HG03354 (cell line): ENCODE measurements at regions not wholly inside any gene's neighbourhood (a gene's known extent, or its start where the extent isn't known, plus 50 kb on each side); places are given as distances from the start of the nearest gene placed in this dataset.

ENCODE experiments used
- ATAC-seq: cut with Tn5 transposase; IDR thresholded peaks from one replicate; pipeline ENCODE4 v1.9.1; 2021; ENCODE audit warnings: mild to moderate bottlenecking; ENCODE audit not compliant: unreplicated experiment, poor library complexity, severe bottlenecking

- ATAC-seq, result no peak
Observed at GRCh38 chr3:83093222-83093572, 1331.8 kb upstream of the GBE1 start.

- ATAC-seq, result no peak
Observed at GRCh38 chr3:83092521-83093221, 1331.2 kb upstream of the GBE1 start.

GRCh38 chr3:83076041-83076440 is 1314.6 kb upstream of the GBE1 start:
- no peak for ATAC-seq

- ATAC-seq, result no peak
Observed at GRCh38 chr3:83074485-83074884, 1313.0 kb upstream of the GBE1 start.

DNA sequence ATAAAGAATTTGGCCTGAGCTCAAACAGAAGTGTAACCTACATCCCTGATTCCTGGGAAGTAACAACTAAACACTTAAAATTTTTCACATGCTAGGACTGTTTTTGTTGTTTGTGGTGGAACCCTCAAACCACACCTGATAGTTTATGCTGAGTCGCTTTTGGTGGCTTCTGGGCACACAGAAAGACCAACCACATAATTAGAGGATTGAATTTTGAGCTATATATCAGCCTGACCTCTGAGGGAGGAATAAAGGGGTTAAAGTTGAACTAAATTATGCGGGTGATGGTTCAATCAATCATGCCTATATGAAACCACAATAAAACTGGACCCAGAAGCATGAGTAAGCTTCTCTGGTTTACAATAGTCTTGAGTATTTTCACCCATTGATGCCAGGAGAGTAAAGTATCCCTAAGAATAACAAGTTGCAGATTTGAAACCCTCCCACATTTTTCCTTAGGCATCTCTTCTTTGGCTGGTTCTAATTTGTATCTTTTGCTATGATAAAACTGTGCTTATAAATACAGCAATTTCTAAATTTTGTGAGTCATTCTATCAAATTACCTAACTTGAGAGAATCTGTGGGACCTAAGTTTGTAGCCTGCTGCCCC is 1304.5 kb upstream of the GBE1 start:
- no peak for ATAC-seq

DNA sequence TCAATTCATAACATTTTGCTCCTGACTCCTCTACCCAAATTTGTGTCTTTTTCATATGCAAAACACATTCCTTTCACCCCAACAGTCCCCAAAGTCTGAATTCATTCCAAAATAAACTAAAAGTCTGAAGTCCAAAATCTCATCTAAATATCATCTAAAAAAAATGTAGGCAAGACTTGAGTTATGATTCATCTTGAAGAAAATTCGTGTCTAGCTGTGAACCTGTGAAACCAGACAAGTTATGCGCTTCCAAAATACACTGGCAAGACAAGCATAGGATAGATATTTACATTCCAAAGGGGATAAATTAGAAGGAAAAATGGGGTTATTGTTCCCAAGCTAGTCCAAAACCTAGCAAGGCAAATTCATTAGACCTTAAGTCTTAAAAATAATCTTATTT is 1302.0 kb upstream of the GBE1 start:
- ATAC-seq, result no peak

DNA sequence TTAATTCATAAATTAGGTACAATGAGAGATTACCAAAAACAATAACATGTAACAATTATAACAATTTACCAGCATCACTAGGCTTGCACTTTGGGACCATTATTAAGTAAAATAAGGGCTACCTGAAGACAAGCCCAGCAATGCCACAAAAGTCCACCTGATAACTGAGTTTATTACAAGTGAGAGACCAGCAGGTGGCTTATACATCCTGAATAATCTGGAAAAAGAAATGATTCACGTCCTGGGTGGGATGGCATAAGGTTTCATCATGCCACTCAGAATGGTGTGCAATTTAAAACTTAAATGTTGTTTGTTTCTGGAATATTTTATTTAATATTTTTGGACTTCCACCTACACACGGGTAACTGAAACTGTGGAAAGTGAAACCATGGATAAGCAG is 1287.1 kb upstream of the GBE1 start:
- ATAC-seq, result no peak

DNA sequence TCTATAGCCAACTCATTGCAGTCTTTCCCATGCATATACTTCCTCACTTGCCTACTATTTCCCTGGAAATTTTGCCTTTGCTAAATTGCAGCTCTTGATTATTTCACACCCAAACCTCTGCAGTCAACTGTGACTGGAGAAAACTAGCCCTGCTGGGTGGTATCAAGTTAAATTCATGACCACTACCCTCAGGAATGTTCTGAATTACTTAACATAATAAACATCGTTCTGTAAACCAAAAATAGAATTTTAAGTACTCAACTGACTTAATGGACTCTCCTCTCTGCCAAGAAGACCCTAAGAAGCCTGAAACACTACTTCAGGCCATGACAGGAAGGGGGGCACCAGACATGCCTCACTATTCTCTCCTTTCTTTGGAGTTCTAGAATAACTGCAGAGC is 1278.0 kb upstream of the GBE1 start:
- no peak for ATAC-seq

DNA sequence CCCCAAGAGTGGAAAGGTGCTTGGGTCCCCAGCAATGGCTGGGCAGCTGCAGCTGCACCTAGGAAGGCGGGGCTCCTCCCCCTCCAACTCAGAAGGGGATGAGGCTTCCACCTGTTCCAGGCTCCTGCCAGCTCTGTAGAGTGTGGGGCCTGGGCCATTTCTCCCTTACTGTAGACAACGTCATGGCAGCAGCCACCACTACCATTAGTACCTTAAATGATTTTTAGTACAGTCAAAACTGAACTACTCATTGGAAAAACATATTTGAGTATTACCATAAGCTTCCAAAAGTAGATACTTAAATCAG is 1274.2 kb upstream of the GBE1 start:
- ATAC-seq, result no peak

DNA sequence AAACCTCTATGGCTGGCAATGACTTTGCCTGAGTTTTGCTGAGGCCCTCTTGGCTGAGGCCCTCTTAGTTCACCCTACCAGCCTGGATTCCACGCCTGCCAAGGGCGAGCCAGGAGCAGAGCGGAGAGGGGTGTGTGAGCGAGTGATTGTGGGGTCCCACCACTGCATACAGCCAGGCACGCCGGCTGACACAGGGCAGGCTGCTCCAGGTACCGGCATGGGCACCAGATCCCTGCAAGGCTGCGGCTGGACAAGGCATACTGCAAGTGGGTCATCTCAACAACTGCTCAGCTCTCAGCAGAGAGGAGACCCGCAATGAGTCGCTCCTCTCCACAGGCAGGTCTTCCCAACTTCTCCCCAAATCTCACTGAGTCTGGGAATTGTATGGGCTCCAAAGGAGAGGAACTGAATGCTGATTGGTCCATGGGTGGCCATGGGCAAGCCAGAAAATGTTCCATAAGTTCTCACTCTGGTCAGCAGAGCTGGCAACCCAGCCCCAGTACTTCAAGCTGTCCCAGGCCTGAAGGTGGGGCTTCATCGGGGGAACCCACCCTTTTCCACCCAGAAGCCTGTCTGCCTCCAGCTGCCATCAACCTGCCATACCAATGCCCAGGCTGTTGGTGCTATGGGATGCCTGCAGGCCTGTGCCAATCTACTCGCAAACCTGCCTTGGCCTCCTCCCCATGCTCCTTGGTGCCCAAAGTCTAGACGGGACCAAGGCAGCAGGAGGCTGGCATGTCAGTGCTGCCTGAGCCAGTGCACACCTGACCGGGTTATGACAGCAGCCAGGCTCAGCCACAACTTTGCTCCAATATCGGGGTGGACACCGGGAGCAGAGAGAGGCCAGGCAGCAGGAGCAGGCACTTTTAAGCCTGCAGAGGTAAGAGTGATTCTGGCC is 1273.6 kb upstream of the GBE1 start:
- no peak for ATAC-seq

GRCh38 chr3:83033133-83033532 is 1271.7 kb upstream of the GBE1 start:
- no peak for ATAC-seq

- ATAC-seq, result no peak
Observed at GRCh38 chr3:83023086-83023485, 1261.6 kb upstream of the GBE1 start.

DNA sequence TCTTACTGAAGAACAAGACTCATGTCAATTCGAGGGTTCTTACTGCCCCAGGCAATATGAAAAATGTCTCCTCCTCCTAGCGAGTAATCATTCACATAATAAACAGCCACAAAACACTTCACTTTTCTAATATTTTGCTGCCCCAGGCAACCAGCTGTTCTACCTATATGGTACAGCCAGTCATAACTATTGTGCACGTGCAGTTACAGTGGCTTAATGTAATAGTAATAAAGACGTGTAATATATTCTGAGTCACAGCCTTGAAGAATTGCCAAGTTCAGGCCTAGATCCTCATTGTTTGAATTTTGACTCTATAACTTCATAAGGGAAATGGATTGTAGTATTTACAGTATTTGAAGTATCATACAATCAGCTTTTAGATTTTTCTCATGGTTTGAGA is 1250.0 kb upstream of the GBE1 start:
- ATAC-seq, result no peak

DNA sequence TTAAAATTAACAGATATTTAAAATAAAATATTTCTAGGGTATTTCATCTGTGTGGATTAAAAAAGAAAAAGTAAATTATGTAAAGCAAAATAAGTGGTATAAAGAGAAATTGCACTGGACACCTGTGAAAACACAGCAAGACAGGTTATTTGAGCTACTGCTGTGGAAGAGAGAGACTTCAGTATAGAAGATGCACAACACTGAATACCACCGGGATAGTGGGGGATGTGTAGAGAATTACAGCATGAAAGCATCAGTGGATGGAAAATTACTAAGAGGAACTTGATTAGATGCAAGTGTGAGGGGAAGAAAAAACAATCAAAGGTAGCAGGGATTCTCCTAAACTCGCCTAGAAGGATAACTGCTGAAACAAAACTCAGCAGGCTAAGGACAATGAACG is 1242.5 kb upstream of the GBE1 start:
- no peak for ATAC-seq

DNA sequence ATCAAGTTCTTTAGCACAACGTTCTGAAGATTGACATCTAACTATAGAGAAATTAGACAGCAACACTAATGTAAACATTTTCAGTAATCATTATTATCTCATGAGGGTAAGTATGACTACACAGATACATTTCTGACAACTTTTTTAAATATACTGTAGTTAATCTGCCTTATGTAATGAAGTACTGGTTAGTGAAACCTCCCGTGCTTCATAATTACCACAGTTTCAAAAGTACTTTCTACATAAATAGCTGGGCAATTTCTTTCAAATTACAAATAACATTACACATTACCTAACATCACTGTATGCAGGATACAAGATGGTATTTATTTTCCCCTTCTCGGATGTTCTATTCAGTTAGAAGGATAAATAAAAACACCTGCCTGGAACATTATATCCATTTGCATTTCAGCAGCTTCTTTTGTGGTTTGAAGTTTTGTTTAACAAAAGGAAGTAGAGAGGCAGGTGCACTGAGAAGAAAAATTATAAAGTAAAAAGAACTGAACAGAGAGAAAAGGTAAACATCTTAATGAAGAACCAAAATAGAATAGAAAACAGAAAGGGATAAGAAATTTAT is 1241.5 kb upstream of the GBE1 start:
- no peak for ATAC-seq

- ATAC-seq, result no peak
Observed at GRCh38 chr3:82999777-83000176, 1238.3 kb upstream of the GBE1 start.

- no peak for ATAC-seq
Observed at GRCh38 chr3:82978368-82978767, 1216.9 kb upstream of the GBE1 start.

DNA sequence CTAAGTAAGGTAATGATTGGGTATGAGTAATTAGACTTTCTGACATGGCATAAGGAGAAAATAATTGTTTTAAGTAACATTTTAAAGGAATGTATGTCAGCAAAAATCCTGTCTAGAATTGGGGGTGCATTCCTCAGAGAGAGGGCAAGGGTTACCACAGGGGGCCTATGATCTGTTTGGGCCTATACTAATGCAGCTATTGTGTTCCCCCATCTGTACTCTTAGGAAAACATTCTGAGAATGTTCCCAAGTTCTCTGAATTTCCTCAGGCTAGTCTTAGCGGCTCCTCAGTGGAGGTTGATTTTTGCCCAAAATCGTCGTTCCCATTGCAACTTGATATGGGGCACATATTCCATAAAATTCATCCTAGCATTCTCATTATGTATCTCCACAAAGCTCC is 1216.4 kb upstream of the GBE1 start:
- ATAC-seq, result no peak

- no peak for ATAC-seq
Observed at GRCh38 chr3:82973791-82974190, 1212.3 kb upstream of the GBE1 start.

GRCh38 chr3:82960379-82960778 is 1198.9 kb upstream of the GBE1 start:
- ATAC-seq, result no peak

DNA sequence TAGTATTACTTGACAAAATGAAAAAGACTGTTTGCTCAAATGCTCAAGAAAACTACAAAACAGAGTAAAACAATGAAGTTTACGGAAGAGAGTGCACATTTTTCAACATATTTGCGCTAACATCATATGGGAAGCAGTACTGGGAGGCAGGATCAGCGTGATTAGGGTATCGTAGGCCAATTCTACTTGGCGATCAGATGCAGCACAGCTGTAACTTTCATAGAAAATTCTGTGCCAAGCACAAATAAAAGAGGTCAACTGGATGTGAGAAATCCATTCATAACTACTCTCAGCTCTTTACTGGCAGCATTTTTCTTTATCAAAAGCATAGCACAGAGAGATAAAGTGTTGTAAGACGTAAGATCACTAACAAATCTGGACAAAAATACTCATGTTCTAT is 1196.3 kb upstream of the GBE1 start:
- no peak for ATAC-seq
